ENCODE measurements at regions not wholly inside any gene's neighbourhood (a gene's known extent, or its start where the extent isn't known, plus 50 kb on each side); places are given as distances from the start of the nearest gene placed in this dataset.

DNA sequence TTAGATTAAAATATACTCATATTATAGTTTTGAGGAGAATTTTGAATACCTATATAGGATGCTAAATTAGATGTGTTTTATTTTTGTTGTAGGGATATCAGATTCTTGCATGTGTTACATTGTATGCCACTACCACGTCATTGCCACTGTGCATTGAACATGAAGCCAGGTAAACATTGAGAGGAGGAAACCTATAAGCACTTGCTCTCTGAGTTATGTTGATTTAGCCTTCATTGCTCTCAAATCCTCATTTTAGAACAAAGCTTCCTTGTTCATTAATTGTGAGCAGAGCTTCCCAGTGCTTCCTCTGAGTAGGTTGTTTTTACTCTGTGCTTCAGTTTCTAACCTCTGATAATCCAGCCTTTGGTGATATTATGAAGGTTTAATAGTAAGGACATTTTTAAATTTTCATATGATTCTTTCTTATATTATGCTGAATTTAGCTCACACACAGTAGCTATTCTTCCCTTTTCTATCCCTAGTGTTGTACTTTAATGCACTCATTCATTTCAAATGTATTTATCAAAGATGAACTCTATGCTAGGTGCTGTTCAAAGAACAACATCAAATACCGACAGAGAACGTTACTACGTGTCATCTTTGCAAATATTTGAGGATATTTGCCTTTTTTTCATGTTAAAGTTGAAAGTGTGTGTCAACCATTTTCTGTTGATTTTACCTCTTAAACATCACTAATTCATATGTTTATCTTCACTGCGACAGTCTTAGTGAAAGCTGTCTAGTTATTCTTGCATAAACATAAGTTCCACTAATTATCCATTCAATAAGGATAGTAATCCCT lies 1448.0 kb upstream of the MIR17HG start:
- DNase-seq (ENCODE audit: low read depth), result no peak

DNA sequence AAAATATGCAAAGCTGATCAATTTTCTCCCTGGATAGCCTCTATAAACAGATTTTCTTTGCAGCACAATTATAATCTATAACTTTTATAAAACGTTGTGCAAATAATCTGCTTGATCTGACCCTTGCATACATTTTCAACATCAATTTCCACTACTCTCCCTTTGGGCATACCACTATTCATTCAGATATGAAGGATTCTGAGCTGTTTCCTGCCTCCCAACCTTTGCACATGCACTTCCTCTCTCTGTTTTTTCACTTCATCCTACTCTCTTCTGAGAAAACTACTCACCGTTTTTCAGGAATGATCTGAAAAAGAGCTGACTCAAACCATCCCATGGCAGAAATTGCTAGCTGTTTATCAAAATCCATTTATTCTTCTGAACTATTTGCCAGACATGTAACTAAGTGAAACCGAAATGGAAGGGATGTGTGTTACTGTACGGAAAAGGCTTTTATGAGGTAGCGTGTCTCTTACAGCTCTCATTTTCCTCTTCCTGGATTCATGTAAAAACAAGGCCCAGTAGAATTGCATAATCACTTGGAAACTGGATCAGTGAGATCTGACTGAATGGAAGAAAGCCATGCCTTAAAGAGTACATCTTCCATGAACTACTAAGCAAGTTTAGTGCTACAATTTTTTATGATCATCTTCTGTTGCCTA lies 1447.3 kb upstream of the MIR17HG start:
- no peak for DNase-seq (ENCODE audit: low read depth)

GRCh38 chr13:89902223-89902622 lies 1445.3 kb upstream of the MIR17HG start:
- no peak for DNase-seq (ENCODE audit: low read depth)

DNA sequence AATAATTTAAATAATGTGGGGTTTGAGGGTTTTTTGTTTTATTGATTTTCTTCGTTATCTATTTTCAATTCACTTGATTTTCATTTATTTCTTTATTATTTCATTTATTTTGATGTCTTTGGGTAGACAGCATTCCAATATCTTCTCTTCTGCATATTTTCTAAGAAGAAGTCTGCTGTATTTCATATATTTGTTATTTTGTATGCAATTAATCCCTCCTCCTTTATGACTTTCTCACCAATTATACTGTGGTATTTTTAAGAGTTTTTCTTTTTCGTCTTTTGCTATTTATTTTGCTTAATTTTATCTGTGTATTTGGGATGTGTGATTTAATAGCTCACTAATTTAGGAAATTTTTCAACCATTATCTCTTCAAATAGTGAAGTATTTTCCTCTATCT lies 1444.4 kb upstream of the MIR17HG start:
- DNase-seq (ENCODE audit: low read depth), result no peak

GRCh38 chr13:89910166-89910565 lies 1437.3 kb upstream of the MIR17HG start:
- DNase-seq (ENCODE audit: low read depth), result no peak

GRCh38 chr13:89916551-89916950 lies 1430.9 kb upstream of the MIR17HG start:
- no peak for DNase-seq (ENCODE audit: low read depth)

DNA sequence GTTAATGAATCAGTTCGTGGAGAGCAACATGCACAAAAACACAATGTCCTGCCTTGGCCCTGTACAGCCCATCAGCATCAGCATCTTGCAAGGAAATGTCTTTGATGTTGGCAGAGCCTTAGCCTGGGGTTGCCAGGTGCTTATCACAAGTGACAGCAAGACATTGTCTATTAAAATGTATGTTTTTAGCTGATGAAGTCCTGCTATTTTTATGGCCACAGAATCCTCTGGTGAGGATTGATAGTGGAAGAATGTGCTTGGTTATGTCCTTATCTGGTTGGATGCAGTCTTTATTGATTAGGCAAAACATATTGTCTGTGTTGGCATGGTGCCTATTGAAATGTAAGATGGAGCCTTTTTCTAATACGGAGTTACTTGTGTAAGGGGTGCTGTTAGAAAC lies 1427.0 kb upstream of the MIR17HG start:
- no peak for DNase-seq (ENCODE audit: low read depth)

DNA sequence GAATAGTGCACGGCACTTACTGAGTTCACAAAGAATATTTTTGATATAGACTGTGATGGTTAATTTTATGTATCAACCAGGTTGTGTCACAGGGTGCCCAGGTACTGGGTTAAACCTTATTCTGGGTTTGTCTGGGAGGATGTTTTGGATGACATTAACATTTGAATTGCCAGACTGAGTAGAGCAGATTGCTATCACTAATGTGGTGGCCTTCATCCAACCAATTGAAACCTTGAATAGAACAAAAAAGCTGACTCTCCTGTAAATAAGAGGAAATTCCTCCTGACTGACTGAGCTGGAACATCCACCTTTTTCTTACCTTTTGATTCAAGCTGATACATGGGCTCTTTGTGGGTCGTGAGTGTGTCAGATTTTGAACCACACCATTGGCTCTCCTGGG lies 1424.4 kb upstream of the MIR17HG start:
- no peak for DNase-seq (ENCODE audit: low read depth)

DNA sequence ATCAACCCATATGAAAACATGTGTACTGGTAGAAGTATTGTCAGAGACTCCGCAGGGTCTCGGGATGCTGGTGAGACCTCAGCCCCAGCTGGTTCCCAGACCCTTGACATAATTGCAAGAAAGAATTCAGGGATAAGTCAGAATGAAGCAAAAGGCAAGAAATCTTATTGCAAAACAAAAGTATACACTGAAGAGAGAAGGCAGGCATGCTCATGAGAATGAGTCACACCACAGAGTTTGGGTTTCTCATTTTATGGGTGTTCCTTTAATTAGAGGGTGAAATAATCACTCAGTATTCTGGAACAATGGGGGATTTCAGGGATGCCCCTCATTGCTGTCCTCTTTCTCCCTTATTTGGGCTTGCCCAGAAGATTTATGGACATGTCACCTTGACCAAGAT lies 1423.8 kb upstream of the MIR17HG start:
- no peak for DNase-seq (ENCODE audit: low read depth)

- no peak for DNase-seq (ENCODE audit: low read depth)
Measured at GRCh38 chr13:89925107-89925506, 1422.4 kb upstream of the MIR17HG start.

DNA sequence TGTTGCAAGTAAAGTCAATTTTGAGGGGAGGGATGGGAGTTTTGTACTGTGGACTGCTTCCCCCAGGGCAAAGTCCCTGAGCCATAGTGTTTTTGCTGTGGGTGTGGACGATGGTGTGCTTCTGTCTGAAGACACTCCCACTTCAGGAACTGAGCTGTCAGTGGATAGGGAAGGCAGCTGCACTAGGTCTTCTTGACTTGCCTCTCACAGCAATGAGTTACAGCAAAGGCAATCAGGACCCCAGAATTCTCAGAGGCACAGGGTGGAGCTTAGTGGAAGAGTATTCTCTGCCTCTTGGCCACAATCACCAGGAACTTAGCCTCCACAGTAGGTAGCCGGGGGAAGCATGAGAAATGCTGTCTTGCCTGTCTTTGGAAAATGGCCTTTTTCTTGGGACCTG lies 1416.6 kb upstream of the MIR17HG start:
- no peak for DNase-seq (ENCODE audit: low read depth)

- no peak for DNase-seq (ENCODE audit: low read depth)
Measured at GRCh38 chr13:89932902-89933301, 1414.6 kb upstream of the MIR17HG start.

DNA sequence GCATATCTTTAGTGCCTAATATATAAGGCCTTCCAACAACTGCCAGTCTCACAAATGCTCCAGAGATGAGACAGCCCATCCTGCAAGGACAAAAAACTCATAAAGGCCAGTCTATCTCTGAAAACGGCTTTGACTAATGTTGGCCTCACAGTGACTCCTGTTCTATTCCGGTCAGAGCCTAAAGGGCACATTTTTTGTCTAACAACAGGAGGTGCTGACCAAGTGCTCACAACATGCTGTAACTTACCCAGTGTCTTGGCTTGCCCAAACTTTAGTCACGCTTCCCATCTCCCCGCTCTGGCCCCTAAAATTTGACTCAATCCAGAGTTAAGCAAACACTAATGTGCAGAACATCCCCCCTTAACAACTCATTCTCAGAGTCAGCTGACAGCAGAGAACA lies 1411.2 kb upstream of the MIR17HG start:
- DNase-seq (ENCODE audit: low read depth), result no peak

DNA sequence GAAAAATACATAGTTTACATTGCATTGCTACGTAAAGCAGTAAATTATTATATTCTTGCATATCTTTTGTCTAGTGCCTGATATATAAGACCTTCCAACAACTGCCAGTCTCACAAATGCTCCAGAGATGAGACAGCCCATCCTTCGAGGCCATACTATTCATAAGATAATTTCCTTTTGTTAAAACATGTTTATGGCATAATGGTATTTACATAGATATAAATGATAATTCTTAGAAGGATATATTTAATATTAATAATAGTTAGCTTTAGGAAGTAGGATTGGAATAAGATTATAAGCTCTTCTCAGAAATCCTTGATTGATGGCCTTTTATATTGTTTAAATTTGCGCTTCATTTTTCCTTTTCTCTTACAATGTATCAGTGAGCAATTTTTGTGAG lies 1410.1 kb upstream of the MIR17HG start:
- DNase-seq (ENCODE audit: low read depth), result no peak

DNA sequence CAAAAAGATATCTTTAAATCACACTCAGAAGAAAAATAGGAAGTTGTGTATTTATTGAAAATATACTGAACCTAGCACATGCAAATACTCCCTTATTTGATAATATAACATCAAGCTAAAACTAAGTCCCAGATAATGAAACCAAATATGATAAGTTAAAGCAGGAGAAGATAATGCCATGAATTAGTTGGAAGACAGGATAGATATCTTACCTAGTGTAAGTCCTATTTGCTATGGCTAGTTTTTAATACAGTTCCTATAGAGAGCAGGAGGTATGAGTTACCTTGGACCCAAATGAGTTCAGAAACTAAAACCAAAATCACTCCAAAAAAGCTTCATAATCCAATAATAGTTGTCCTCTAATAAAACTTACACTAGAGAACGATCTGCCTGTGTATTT lies 1407.1 kb upstream of the MIR17HG start:
- no peak for DNase-seq (ENCODE audit: low read depth)

DNA sequence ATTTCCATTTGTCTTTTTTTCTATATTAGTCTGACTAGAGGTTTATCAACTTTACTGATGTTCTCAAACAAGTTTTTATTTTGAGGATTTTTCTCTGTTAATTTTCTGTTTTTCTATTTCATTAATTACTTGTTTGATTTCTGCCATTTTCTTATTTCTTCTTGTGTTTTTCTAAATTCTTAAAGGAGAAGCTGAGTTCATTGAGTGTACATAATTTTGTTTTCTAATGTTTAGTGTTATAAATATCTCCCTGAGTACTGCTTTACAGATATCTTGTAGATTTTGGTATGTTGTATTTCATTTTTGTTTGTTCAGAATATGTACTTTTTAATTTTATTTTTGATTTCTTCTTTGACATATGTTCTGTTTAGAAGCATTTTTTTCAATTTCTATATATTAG lies 1404.3 kb upstream of the MIR17HG start:
- DNase-seq (ENCODE audit: low read depth), result no peak

DNA sequence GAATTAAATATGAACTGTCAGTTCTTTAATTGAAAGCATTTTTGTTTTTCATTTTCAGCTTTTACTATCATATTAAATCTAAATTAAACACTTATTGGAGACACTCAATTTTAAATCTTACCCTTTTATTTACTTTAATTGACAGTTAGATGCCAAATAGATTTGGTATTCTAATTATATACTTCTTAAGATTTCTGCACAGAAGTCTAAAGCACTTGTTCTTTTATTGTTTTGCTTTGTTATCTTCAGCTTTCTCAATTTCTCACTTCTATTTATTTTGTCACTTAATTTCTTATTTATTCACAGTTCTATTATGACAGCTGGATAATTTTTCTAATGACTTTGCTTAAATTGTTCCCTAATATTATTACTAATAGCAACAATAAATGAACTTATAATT lies 1397.3 kb upstream of the MIR17HG start:
- no peak for DNase-seq (ENCODE audit: low read depth)

GRCh38 chr13:89951341-89951740 lies 1396.1 kb upstream of the MIR17HG start:
- DNase-seq (ENCODE audit: low read depth), result no peak

DNA sequence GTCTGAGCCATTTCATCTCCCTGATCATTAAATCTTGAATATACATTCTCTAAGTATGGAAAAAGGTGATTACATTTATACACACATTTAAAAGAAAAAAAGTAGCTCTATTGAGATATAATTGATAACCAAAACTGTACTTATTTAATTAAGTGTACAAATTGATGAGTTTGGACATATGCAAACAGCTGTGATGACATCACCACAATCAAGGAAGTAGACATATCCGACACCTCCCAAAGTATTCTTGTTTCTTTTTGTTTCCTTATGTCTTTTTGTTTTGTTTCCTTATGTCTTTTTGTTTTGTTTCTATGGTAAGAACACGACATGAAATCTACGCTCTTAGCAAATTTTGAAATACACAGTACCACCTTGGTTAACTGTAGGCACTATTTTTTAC lies 1393.9 kb upstream of the MIR17HG start:
- no peak for DNase-seq (ENCODE audit: low read depth)

GRCh38 chr13:89955773-89956172 lies 1391.7 kb upstream of the MIR17HG start:
- DNase-seq (ENCODE audit: low read depth), result no peak

DNA sequence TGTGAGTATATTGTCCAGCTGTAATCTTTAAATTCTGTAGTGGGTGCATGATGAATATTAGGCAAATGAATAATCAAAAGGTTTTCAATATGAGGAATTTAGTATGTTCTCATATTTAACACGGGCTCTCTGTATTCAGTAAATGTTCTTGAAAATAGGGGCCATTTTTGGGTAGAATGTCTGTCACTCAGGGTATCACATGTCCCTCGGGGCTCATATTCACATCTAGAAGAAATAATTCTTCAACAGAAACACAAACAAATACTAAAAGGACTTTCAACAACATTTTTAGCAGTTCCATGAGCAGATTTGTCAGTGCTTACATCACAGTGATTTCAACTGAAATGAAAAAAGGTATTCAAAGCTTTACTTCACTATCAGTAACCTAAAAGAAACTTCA lies 1388.4 kb upstream of the MIR17HG start:
- DNase-seq (ENCODE audit: low read depth), result no peak

DNA sequence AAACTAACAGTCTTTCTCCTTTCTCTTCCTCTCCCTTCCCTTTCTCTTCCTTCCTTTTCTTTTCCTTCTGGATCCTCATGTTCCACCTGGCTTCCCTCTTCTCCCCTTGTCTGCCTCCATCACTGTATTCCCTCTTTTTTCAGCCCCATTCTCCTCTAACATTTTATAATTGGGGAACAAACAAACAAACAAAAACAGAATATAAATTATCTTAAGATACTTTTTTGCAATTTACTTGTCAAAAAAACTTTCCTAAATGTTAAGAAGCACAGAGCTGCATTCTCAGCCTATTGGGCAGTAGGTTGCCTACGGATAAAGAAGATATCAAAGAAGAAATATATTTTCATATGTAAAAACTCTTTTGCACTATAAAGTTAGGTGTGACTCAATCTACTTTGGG lies 1382.2 kb upstream of the MIR17HG start:
- no peak for DNase-seq (ENCODE audit: low read depth)

GRCh38 chr13:89966524-89966923 lies 1381.0 kb upstream of the MIR17HG start:
- DNase-seq (ENCODE audit: low read depth), result no peak

DNA sequence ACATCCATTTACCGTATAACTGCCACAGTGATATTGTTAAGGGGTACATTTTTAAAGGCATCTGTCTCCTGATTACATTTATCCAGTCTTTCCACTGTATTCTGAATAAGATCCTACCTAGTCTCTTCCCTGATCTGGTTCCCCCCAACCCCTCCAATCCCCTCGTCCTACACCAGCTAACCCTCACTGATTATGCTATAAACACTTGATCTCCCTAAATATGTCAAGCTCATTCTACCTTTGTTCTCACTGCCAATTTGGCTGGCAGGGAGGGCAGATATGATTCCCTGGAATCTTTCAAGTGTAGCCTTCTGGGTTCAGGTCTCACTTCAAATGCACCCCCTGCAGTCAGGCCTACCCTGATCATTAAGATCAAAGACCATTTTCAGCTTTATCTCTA lies 1379.8 kb upstream of the MIR17HG start:
- no peak for DNase-seq (ENCODE audit: low read depth)

All from stimulated activated CD8-positive, alpha-beta memory T cell treated with anti-CD3 and anti-CD28 coated beads, Interleukin-15, amount 100 ng/mL, for 1 hour (primary cell).